Astrocyte (in vitro differentiated cells and primary cell): ENCODE measurements at regions not wholly inside any gene's neighbourhood (a gene's known extent, or its start where the extent isn't known, plus 50 kb on each side); places are given as distances from the start of the nearest gene placed in this dataset.

Experiments used
- CTCF ChIP-seq: IDR thresholded peaks from 2 replicates; pipeline ENCODE4 v1.5.1; 2011; ENCODE audit warnings: low read depth, mild to moderate bottlenecking, inconsistent platforms, low read length, moderate library complexity; ENCODE audit not compliant: insufficient read depth
- EZH2 ChIP-seq: IDR thresholded peaks from 2 replicates; pipeline ENCODE4 v1.6.1; 2012; ENCODE audit warnings: mild to moderate bottlenecking, low read length, inconsistent platforms; ENCODE audit not compliant: insufficient read depth

DNA sequence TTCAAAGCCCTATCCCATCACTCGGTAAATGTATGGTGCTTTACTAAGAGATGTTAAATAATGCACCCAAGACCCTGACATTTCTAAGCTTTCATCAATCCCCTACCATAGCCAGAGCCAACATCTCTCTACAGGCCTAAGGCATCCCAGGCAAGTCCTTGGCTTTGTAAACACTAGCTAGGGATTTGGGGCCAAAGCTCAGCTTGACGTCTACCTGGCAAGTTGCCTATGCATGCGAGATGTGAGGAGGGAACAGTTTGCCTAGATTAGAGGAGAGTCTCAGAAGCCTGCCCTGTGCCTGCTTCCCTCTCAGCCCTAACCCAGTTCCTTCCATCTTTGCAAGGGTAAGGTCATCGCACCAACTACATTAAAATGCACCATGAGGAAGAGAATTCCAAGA lies 221.5 kb upstream of the NCKAP5 start:
- TF ChIP-seq CTCF (no peak), EZH2 (no peak)
